ENCODE measurements at regions not wholly inside any gene's neighbourhood (a gene's known extent, or its start where the extent isn't known, plus 50 kb on each side); places are given as distances from the start of the nearest gene placed in this dataset.

- H3K4me3 ChIP-seq (ENCODE audit: low read depth, low read length), result no peak overlapping the region
- no peak for DNase-seq (ENCODE audit: low read depth)
- TF ChIP-seq CTCF (IDR thresholded peaks at IDR 0.05; ENCODE audit: low read depth, low read length, missing control alignments), result no peak
These were observed 684.8 kb downstream of the QKI start for GRCh38 chr6:164099269-164099865.

- TF ChIP-seq CTCF (IDR thresholded peaks at IDR 0.05; ENCODE audit: low read depth, low read length, missing control alignments), result no peak
- no peak overlapping the region for H3K4me3 ChIP-seq (ENCODE audit: low read depth, low read length)
- DNase-seq (ENCODE audit: low read depth), result no peak
These were observed 684.3 kb downstream of the QKI start for GRCh38 chr6:164098857-164099267.

GRCh38 chr6:164097551-164098398 is 683.3 kb downstream of the QKI start:
- DNase-seq (ENCODE audit: low read depth), result no peak
- no peak overlapping the region for H3K4me3 ChIP-seq (ENCODE audit: low read depth, low read length)
- TF ChIP-seq CTCF (IDR thresholded peaks at IDR 0.05; ENCODE audit: low read depth, low read length, missing control alignments), result no peak

GRCh38 chr6:164097056-164097455 is 682.5 kb downstream of the QKI start:
- TF ChIP-seq CTCF (IDR thresholded peaks at IDR 0.05; ENCODE audit: low read depth, low read length, missing control alignments), result no peak
- DNase-seq (ENCODE audit: low read depth), result no peak
- H3K4me3 ChIP-seq (ENCODE audit: low read depth, low read length), result no peak overlapping the region

GRCh38 chr6:164095056-164095455 is 680.5 kb downstream of the QKI start:
- TF ChIP-seq CTCF (IDR thresholded peaks at IDR 0.05; ENCODE audit: low read depth, low read length, missing control alignments), result no peak
- no peak for DNase-seq (ENCODE audit: low read depth)
- H3K4me3 ChIP-seq (ENCODE audit: low read depth, low read length), result no peak overlapping the region

GRCh38 chr6:164087870-164088269 is 673.4 kb downstream of the QKI start:
- no peak for DNase-seq (ENCODE audit: low read depth)
- no peak overlapping the region for H3K4me3 ChIP-seq (ENCODE audit: low read depth, low read length)
- TF ChIP-seq CTCF (IDR thresholded peaks at IDR 0.05; ENCODE audit: low read depth, low read length, missing control alignments), result no peak

Data from GM12864 (cell line).